Ovary (tissue), 3 donors: ENCODE measurements at regions not wholly inside any gene's neighbourhood (a gene's known extent, or its start where the extent isn't known, plus 50 kb on each side); places are given as distances from the start of the nearest gene placed in this dataset.

Experiments used
- EP300 ChIP-seq: sonication (generic); formaldehyde crosslinking; IDR thresholded peaks from one replicate; pipeline ENCODE4 v1.6.1; 2017; ENCODE audit warnings: antibody characterized with exemption
- POLR2A ChIP-seq: fragments of 450-650 bp; IDR thresholded peaks from one replicate; pipeline ENCODE4 v1.6.1; 2017; ENCODE audit warnings: antibody characterized with exemption, mild to moderate bottlenecking, moderate library complexity
- TF ChIP-seq, protein P1 (sequence below), 3 donors: fragments of 450-650 bp in 2 of 3; fragments of 200-600 bp in 1 of 3; IDR thresholded peaks; one replicate each; pipeline versions ENCODE4 v1.5.1 to v1.8.0; 2016 to 2022; ENCODE audit warnings: antibody characterized with exemption in 3 of 3, mild to moderate bottlenecking in 1 of 3
- donor health status: DM: no; HTN: no; CAD: no.

DNA sequence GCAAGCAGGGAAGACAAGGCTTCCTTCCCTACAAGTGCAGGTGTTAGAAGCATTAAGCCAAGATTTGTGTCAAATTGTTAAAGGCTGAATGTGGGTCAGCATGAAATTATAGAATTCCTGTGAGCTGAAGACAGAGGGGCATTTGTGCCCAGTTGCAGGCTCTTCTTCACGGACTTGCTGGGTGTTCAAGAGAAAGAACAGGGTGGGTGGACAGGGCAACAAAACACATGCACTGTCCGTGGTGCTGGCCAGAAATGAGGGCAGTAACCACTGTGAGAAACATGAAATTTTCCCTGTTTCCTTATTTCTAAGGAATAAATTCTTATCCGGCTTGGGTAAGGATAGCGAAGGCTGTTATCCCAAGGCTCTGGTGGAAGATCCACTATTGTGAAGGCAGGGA, 579.5 kb upstream of the HTR1E start:
- TF ChIP-seq, protein P1, sequence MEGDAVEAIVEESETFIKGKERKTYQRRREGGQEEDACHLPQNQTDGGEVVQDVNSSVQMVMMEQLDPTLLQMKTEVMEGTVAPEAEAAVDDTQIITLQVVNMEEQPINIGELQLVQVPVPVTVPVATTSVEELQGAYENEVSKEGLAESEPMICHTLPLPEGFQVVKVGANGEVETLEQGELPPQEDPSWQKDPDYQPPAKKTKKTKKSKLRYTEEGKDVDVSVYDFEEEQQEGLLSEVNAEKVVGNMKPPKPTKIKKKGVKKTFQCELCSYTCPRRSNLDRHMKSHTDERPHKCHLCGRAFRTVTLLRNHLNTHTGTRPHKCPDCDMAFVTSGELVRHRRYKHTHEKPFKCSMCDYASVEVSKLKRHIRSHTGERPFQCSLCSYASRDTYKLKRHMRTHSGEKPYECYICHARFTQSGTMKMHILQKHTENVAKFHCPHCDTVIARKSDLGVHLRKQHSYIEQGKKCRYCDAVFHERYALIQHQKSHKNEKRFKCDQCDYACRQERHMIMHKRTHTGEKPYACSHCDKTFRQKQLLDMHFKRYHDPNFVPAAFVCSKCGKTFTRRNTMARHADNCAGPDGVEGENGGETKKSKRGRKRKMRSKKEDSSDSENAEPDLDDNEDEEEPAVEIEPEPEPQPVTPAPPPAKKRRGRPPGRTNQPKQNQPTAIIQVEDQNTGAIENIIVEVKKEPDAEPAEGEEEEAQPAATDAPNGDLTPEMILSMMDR (IDR thresholded peaks at IDR 0.05) = no peak
- TF ChIP-seq POLR2A (no peak), EP300 (no peak)
